ENCODE measurements at regions not wholly inside any gene's neighbourhood (a gene's known extent, or its start where the extent isn't known, plus 50 kb on each side); places are given as distances from the start of the nearest gene placed in this dataset.

GRCh38 chr9:31629292-31629691 lies 755.2 kb upstream of the ACO1 start:
- Histone ChIP-seq H3K23ac (ENCODE audit: insufficient read length, low read depth, low read length) (no peak overlapping the region), H3K9ac (ENCODE audit: extremely low read depth, insufficient read length, low read length) (no peak overlapping the region), H4K8ac (replicated peaks; ENCODE audit: insufficient read length, low read depth, low read length) (no peak overlapping the region), H3K27ac (ENCODE audit: insufficient read length, low read depth, low read length) (no peak overlapping the region), H2AK5ac (ENCODE audit: insufficient read length, low read length) (no peak overlapping the region), H2BK15ac (ENCODE audit: low read depth, low read length) (no peak overlapping the region), H3K14ac (ENCODE audit: insufficient read depth, low read length) (no peak overlapping the region), H2BK120ac (ENCODE audit: low read depth, low read length, poor library complexity, severe bottlenecking) (no peak overlapping the region), H2BK20ac (ENCODE audit: low read depth, low read length, poor library complexity, severe bottlenecking) (no peak overlapping the region), H4K5ac (ENCODE audit: insufficient read length, low read depth, low read length) (no peak overlapping the region), H3K23me2 (ENCODE audit: insufficient read length, low read depth, low read length, poor library complexity, severe bottlenecking) (no peaks in the 10 kb centered on the region), H2BK5ac (ENCODE audit: insufficient read length, low read length) (no peak overlapping the region), H3K4me2 (ENCODE audit: insufficient read depth, insufficient read length, low read length) (no peak overlapping the region), H2AFZ (ENCODE audit: low read length) (no peak overlapping the region), H4K91ac (ENCODE audit: insufficient read length, low read depth, low read length) (no peak overlapping the region), H4K20me1 (ENCODE audit: control insufficient read depth, insufficient read depth, insufficient read length) (no peaks in the 10 kb centered on the region), H3K9me3 (ENCODE audit: control insufficient read depth, low read depth, low read length) (no peaks in the 10 kb centered on the region), H3K27me3 (ENCODE audit: insufficient read depth, low read length) (no peaks in the 10 kb centered on the region), H3K79me2 (ENCODE audit: insufficient read depth, low read length) (no peaks in the 10 kb centered on the region), H3K56ac (ENCODE audit: insufficient read length, low read depth, low read length) (no peak overlapping the region), H3K4ac (ENCODE audit: low read depth, low read length) (no peak overlapping the region), H2BK12ac (ENCODE audit: insufficient read length, low read depth, low read length) (no peak overlapping the region), H3K4me1 (ENCODE audit: insufficient read depth, low read length) (no peaks in the 10 kb centered on the region), H3T11ph (ENCODE audit: low read length) (no peak overlapping the region), H3K18ac (ENCODE audit: insufficient read length, low read depth, low read length) (no peak overlapping the region), H3K79me1 (ENCODE audit: insufficient read depth, low read depth, low read length, poor library complexity, severe bottlenecking) (no peaks in the 10 kb centered on the region)
- Mint-ChIP-seq H3K36me3 (ENCODE audit: insufficient read depth in 1 of 3, low read depth in 3 of 3) (peaks cover 0 to 6% (median 6%) of the 10 kb centered on the region in 3 experiments; a peak in 2 of 7 replicates), H3K4me3 (no peak overlapping the region), H3K27me3 (ENCODE audit: low read depth) (no peaks in the 10 kb centered on the region), H3K9me3 (peaks cover 3 to 5% of the 10 kb centered on the region in 2 experiments; a peak in 2 of 5 replicates), H3K27ac (no peak overlapping the region), H3K4me1 (peaks cover 4 to 28% of the 10 kb centered on the region in 2 experiments; a peak in 3 of 4 replicates)
- DNase-seq: no peak
- TF ChIP-seq CTCF (conservative IDR thresholded peaks at IDR 0.05): no peak

Data from H9 (cell line).